ENCODE measurements at regions not wholly inside any gene's neighbourhood (a gene's known extent, or its start where the extent isn't known, plus 50 kb on each side); places are given as distances from the start of the nearest gene placed in this dataset.

- Mint-ChIP-seq H3K27ac (ENCODE audit: unreplicated experiment) (no peak overlapping the region), H3K4me3 (ENCODE audit: unreplicated experiment) (no peak overlapping the region), H3K36me3 (ENCODE audit: low read depth, unreplicated experiment) (no peaks in the 10 kb centered on the region), H3K4me1 (ENCODE audit: unreplicated experiment) (no peaks in the 10 kb centered on the region), H3K9me3 (ENCODE audit: unreplicated experiment) (no peaks in the 10 kb centered on the region), H3K27me3 (ENCODE audit: unreplicated experiment) (no peaks in the 10 kb centered on the region)
- no peak for DNase-seq (ENCODE audit: low spot score)
- TF ChIP-seq, protein P1, sequence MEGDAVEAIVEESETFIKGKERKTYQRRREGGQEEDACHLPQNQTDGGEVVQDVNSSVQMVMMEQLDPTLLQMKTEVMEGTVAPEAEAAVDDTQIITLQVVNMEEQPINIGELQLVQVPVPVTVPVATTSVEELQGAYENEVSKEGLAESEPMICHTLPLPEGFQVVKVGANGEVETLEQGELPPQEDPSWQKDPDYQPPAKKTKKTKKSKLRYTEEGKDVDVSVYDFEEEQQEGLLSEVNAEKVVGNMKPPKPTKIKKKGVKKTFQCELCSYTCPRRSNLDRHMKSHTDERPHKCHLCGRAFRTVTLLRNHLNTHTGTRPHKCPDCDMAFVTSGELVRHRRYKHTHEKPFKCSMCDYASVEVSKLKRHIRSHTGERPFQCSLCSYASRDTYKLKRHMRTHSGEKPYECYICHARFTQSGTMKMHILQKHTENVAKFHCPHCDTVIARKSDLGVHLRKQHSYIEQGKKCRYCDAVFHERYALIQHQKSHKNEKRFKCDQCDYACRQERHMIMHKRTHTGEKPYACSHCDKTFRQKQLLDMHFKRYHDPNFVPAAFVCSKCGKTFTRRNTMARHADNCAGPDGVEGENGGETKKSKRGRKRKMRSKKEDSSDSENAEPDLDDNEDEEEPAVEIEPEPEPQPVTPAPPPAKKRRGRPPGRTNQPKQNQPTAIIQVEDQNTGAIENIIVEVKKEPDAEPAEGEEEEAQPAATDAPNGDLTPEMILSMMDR (IDR thresholded peaks at IDR 0.05; ENCODE audit: unreplicated experiment): no peak
Observed at GRCh38 chr11:81340225-81340624, 1393.4 kb downstream of the FAM181B start.

DNA sequence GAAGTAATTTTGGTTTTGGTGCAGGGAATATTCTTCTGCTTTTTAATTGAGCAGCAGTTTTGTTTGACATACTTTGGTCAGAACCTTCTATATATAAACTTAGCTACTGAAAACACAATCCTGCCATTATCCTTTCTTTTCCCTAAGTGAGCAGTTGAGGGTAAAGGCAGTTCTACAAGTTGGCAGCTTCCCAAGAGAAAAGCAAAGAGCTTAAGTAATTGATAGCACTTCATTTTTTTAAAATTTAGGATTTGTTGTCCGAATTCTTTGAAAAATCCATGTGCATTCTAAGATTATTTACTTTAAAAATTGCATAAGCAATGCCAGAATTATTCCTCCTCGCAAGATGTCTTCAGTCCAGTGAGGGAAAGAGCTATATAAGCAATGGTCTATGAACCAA is 1394.1 kb downstream of the FAM181B start:
- no peak for DNase-seq (ENCODE audit: low spot score)
- TF ChIP-seq, protein P1 (IDR thresholded peaks at IDR 0.05; ENCODE audit: unreplicated experiment): no peak
- Mint-ChIP-seq H3K36me3 (ENCODE audit: low read depth, unreplicated experiment) (no peaks in the 10 kb centered on the region), H3K4me3 (ENCODE audit: unreplicated experiment) (no peak overlapping the region), H3K27me3 (ENCODE audit: unreplicated experiment) (no peaks in the 10 kb centered on the region), H3K9me3 (ENCODE audit: unreplicated experiment) (no peaks in the 10 kb centered on the region), H3K27ac (ENCODE audit: unreplicated experiment) (no peak overlapping the region), H3K4me1 (ENCODE audit: unreplicated experiment) (no peaks in the 10 kb centered on the region)

- no peak overlapping the region for H3K4me3 Mint-ChIP-seq (ENCODE audit: unreplicated experiment)
- H3K36me3 Mint-ChIP-seq (ENCODE audit: low read depth, unreplicated experiment): no peaks in the 10 kb centered on the region
- no peaks in the 10 kb centered on the region for H3K27me3 Mint-ChIP-seq (ENCODE audit: unreplicated experiment)
- no peak for DNase-seq (ENCODE audit: low spot score)
- TF ChIP-seq, protein P1 (IDR thresholded peaks at IDR 0.05; ENCODE audit: unreplicated experiment): no peak
- no peak overlapping the region for H3K27ac Mint-ChIP-seq (ENCODE audit: unreplicated experiment)
- no peaks in the 10 kb centered on the region for H3K4me1 Mint-ChIP-seq (ENCODE audit: unreplicated experiment)
- H3K9me3 Mint-ChIP-seq (ENCODE audit: unreplicated experiment): no peaks in the 10 kb centered on the region
Observed at GRCh38 chr11:81337756-81338155, 1395.9 kb downstream of the FAM181B start.

DNA sequence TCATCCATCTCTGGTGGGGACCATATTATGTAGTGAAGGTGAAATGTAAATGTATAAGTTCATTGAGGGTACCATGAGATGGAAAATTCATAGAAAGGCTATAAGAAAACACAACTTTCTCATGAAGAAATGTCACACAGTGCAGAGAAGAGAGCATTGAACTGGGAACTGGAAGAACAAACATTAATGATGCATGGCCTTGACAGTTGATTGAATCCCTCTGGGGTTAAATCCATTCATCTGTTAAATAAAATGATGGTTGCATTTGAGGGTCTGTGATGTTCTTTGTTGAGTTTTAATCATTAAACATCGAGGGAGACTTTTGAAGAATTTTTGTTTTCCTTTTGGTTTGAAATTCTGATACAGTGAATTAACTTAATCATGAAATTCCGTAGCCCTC is 1401.4 kb downstream of the FAM181B start:
- H3K36me3 Mint-ChIP-seq (ENCODE audit: low read depth, unreplicated experiment): no peaks in the 10 kb centered on the region
- no peaks in the 10 kb centered on the region for H3K9me3 Mint-ChIP-seq (ENCODE audit: unreplicated experiment)
- H3K27me3 Mint-ChIP-seq (ENCODE audit: unreplicated experiment): no peaks in the 10 kb centered on the region
- no peak for DNase-seq (ENCODE audit: low spot score)
- peaks cover 2% of the 10 kb centered on the region for H3K4me1 Mint-ChIP-seq (ENCODE audit: unreplicated experiment)
- H3K27ac Mint-ChIP-seq (ENCODE audit: unreplicated experiment): no peak overlapping the region
- no peak overlapping the region for H3K4me3 Mint-ChIP-seq (ENCODE audit: unreplicated experiment)
- TF ChIP-seq, protein P1 (IDR thresholded peaks at IDR 0.05; ENCODE audit: unreplicated experiment): no peak

DNA sequence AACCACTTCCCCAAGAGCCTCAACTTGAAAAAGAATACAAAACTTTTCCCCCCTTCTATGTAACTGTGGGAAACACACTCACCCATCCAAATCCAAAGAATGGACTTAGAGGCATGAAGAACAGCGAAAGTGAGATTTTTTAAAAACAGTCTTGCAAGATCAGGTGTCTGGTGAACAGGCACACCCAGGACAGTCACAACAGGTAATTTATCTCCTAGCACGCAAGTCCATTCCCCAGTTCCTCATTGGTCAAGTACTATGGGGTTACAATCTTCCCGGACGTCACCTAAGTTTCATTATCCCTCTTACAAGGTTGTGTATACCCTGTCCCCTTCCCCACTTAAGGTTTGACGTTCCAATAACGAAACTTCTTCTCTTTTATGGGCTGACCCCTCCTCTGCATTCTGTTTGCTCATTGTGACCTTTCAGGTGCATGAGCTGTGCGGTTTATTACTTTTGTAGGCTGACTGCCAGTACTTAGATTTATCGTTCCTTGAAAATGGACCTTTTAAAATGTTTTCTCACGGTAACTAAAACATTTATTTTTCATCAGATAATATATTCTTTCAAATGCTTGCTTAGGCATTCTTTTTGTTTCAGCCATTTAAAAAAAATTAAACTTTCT is 1401.9 kb downstream of the FAM181B start:
- TF ChIP-seq, protein P1 (IDR thresholded peaks at IDR 0.05; ENCODE audit: unreplicated experiment): no peak
- no peak for DNase-seq (ENCODE audit: low spot score)
- Mint-ChIP-seq H3K9me3 (ENCODE audit: unreplicated experiment) (no peaks in the 10 kb centered on the region), H3K4me1 (ENCODE audit: unreplicated experiment) (peaks cover 2% of the 10 kb centered on the region), H3K4me3 (ENCODE audit: unreplicated experiment) (no peak overlapping the region), H3K27ac (ENCODE audit: unreplicated experiment) (no peak overlapping the region), H3K27me3 (ENCODE audit: unreplicated experiment) (no peaks in the 10 kb centered on the region), H3K36me3 (ENCODE audit: low read depth, unreplicated experiment) (no peaks in the 10 kb centered on the region)
